CD4-positive, alpha-beta T cell (primary cell): ENCODE measurements at regions not wholly inside any gene's neighbourhood (a gene's known extent, or its start where the extent isn't known, plus 50 kb on each side); places are given as distances from the start of the nearest gene placed in this dataset.
"Not testable (repeated sequence)": the region's sequence is repeated elsewhere in the genome, so short reads cannot be mapped to it uniquely, and the experiment has no call there.

Source experiments
- ATAC-seq: fragments of 200-7000 bp; cut with Tn5 transposase; one replicate; pipeline ENCODE4 v1.10.0; 2022; ENCODE audit warnings: mild to moderate bottlenecking; ENCODE audit not compliant: poor library complexity
- CTCF ChIA-PET: fragments of 350-600 bp; sonication (Branson Sonifier 250); formaldehyde crosslinking; loops from one replicate; lab custom pipeline; 2021; ENCODE audit warnings: antibody characterized with exemption, inconsistent platforms; lab: Charles Lee
- POLR2A ChIA-PET: fragments of 350-600 bp; sonication (Branson Sonifier 250); formaldehyde crosslinking; loops from one replicate; lab custom pipeline; 2021; ENCODE audit warnings: antibody characterized with exemption, inconsistent platforms; lab: Charles Lee
- DNase-seq, 14 experiments: peaks; one replicate each; pipeline ENCODE4 v3.0.0-alpha.2; 2013 to 2020; ENCODE audit warnings: mixed read lengths in 2 of 14
- H3K27ac ChIP-seq, 2 donors: one replicate each; pipeline versions ENCODE4 v1.5.1 to v1.7.0; 2013; ENCODE audit warnings: low read length in 2 of 2, low read depth in 1 of 2, mild to moderate bottlenecking in 1 of 2
- H3K27me3 ChIP-seq, 2 experiments: 1 replicate in 1 of 2; 2 replicates in 1 of 2; pipeline versions ENCODE4 v1.6.1 to v1.7.0; 2013; ENCODE audit warnings: low read length in 2 of 2, control low read depth in 1 of 2, mild to moderate bottlenecking in 1 of 2, moderate library complexity in 1 of 2; ENCODE audit not compliant: insufficient read depth in 2 of 2, control insufficient read depth in 1 of 2
- H3K36me3 ChIP-seq: one replicate; pipeline ENCODE4 v1.6.1; 2013; ENCODE audit warnings: low read length, control low read depth; ENCODE audit not compliant: insufficient read depth
- H3K4me1 ChIP-seq: one replicate; pipeline ENCODE4 v1.6.1; 2013; ENCODE audit warnings: low read length, control low read depth; ENCODE audit not compliant: insufficient read depth
- H3K4me3 ChIP-seq: one replicate; pipeline ENCODE4 v1.5.1; 2013; ENCODE audit warnings: mild to moderate bottlenecking, low read length, moderate library complexity
- H3K9me3 ChIP-seq, 2 experiments: 1 replicate in 1 of 2; 2 replicates in 1 of 2; pipeline versions ENCODE4 v1.6.1 to v1.7.0; 2013; ENCODE audit warnings: low read length in 2 of 2, mild to moderate bottlenecking in 2 of 2, control low read depth in 1 of 2, moderate library complexity in 1 of 2; ENCODE audit not compliant: control insufficient read depth in 1 of 2, insufficient read depth in 1 of 2
- H3K27ac Mint-ChIP-seq: one replicate; pipeline ENCODE4 v1.8.0; 2020; ENCODE audit warnings: mixed read lengths
- H3K27me3 Mint-ChIP-seq: one replicate; pipeline ENCODE4 v1.8.0; 2021; ENCODE audit warnings: mixed read lengths
- H3K36me3 Mint-ChIP-seq: one replicate; pipeline ENCODE4 v1.8.0; 2021; ENCODE audit warnings: low read depth, mixed read lengths
- H3K4me1 Mint-ChIP-seq: one replicate; pipeline ENCODE4 v1.8.0; 2021; ENCODE audit warnings: low read depth, mixed read lengths
- H3K4me3 Mint-ChIP-seq: one replicate; pipeline ENCODE4 v1.8.0; 2020; ENCODE audit warnings: mild to moderate bottlenecking, mixed read lengths
- H3K9me3 Mint-ChIP-seq: one replicate; pipeline ENCODE4 v1.8.0; 2020; ENCODE audit warnings: mixed read lengths
- intact Hi-C, 2 experiments: fragments of 100-400 bp; cut with DNase I in 1 of 2; cut with micrococcal nuclease in 1 of 2; formaldehyde crosslinking; loops; one replicate each; pipeline versions ENCODE4 v1.15.1 to v1.9.0; 2023 to 2025; cut with DNase I, micrococcal nuclease
- TF ChIP-seq, protein P1 (sequence below): fragments of 200-600 bp; IDR thresholded peaks from one replicate; pipeline ENCODE4 v1.8.0; 2022; ENCODE audit warnings: antibody characterized with exemption, mild to moderate bottlenecking

GRCh38 chr14:76705214-76705613 lies 56.1 kb upstream of the VASH1 start:
- ChIA-PET POLR2A (no interaction called here), CTCF (no interaction called here)
- intact Hi-C loops: no loop called here
- H3K36me3 Mint-ChIP-seq: no peaks in the 10 kb centered on the region
- Histone ChIP-seq H3K4me1 (no peaks in the 10 kb centered on the region), H3K36me3 (no peaks in the 10 kb centered on the region), H3K27ac (no peak overlapping the region), H3K9me3 (no peaks in the 10 kb centered on the region), H3K4me3 (no peak overlapping the region), H3K27me3 (peaks cover 0 to 6% of the 10 kb centered on the region in 2 experiments)
- H3K4me1 Mint-ChIP-seq: no peaks in the 10 kb centered on the region
- no peak overlapping the region for H3K27ac Mint-ChIP-seq
- ATAC-seq (no peak), DNase-seq (no peak)
- no peaks in the 10 kb centered on the region for H3K9me3 Mint-ChIP-seq
- TF ChIP-seq, protein P1, sequence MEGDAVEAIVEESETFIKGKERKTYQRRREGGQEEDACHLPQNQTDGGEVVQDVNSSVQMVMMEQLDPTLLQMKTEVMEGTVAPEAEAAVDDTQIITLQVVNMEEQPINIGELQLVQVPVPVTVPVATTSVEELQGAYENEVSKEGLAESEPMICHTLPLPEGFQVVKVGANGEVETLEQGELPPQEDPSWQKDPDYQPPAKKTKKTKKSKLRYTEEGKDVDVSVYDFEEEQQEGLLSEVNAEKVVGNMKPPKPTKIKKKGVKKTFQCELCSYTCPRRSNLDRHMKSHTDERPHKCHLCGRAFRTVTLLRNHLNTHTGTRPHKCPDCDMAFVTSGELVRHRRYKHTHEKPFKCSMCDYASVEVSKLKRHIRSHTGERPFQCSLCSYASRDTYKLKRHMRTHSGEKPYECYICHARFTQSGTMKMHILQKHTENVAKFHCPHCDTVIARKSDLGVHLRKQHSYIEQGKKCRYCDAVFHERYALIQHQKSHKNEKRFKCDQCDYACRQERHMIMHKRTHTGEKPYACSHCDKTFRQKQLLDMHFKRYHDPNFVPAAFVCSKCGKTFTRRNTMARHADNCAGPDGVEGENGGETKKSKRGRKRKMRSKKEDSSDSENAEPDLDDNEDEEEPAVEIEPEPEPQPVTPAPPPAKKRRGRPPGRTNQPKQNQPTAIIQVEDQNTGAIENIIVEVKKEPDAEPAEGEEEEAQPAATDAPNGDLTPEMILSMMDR: no peak
- peaks cover 14% of the 10 kb centered on the region for H3K27me3 Mint-ChIP-seq
- no peak overlapping the region for H3K4me3 Mint-ChIP-seq

DNA sequence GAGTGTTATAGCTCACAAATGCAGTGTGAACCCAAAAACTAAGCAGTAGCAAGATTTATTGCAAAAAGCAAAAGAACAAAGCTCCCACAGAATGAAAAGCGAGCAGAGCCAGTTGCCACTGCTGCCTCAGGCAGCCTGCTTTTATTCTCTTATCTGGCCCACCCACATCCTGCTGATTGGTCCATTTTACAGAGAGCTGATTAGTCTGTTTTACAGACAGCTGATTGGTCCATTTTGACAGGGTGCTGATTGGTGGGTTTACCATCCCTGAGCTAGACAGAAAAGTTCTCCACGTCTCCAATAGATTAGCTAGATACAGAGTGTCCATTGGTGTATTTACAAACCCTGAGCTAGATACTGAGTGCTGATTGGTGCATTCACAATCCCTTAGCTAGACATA lies 55.1 kb upstream of the VASH1 start:
- ATAC-seq, H3K4me1 ChIP-seq, H3K9me3 ChIP-seq, H3K4me3 Mint-ChIP-seq, CTCF ChIA-PET, intact Hi-C loops, H3K9me3 Mint-ChIP-seq, H3K36me3 Mint-ChIP-seq, H3K36me3 ChIP-seq, H3K27ac ChIP-seq, H3K4me1 Mint-ChIP-seq, H3K4me3 ChIP-seq, H3K27ac Mint-ChIP-seq, DNase-seq, H3K27me3 ChIP-seq: not testable (repeated sequence)
- H3K27me3 Mint-ChIP-seq: peaks cover 16% of the 10 kb centered on the region
- POLR2A ChIA-PET: interaction anchor here (1.2 kb wide), 1 partner anchor 11 kb away, joined by 3 read pairs; no protein-coding TSS in a partner anchor

- H3K36me3 Mint-ChIP-seq: no peaks in the 10 kb centered on the region
- peaks cover 19% of the 10 kb centered on the region for H3K27me3 Mint-ChIP-seq
- CTCF ChIA-PET: interaction anchor here (1.2 kb wide), 1 partner anchor 78 kb away, joined by 3 read pairs; no protein-coding TSS in a partner anchor
- intact Hi-C loops: no loop called here
- Histone ChIP-seq H3K4me1 (no peaks in the 10 kb centered on the region), H3K4me3 (no peak overlapping the region), H3K27ac (no peak overlapping the region), H3K27me3 (peaks cover 0 to 9% of the 10 kb centered on the region in 2 experiments), H3K36me3 (no peaks in the 10 kb centered on the region), H3K9me3 (no peaks in the 10 kb centered on the region)
- H3K4me3 Mint-ChIP-seq: no peak overlapping the region
- no peaks in the 10 kb centered on the region for H3K4me1 Mint-ChIP-seq
- TF ChIP-seq, protein P1: no peak
- no peak overlapping the region for H3K27ac Mint-ChIP-seq
- no peaks in the 10 kb centered on the region for H3K9me3 Mint-ChIP-seq
- DNase-seq (no peak), ATAC-seq (no peak)
- POLR2A ChIA-PET: interaction anchor here (1.2 kb wide), 1 partner anchor 10 kb away, joined by 3 read pairs; no protein-coding TSS in a partner anchor
Observed at GRCh38 chr14:76706811-76707210, 54.5 kb upstream of the VASH1 start.

DNA sequence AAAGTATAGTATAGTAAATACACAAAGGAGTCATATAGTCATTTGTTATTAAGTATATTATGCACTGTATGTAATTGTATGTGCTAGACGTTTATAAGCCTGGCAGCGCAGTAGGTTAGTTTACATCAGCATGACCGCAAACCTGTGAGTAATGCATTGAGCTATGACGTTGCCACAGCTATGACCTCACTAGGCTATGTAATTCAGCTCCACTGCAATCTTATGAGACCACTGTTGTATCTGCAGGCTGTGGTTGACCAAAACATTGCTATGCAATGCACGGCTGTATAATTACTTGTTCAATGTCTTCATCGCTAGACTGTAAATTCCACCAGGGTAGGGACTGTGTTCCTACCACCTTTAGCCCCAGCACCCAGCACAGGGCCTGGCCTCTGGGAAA lies 53.2 kb upstream of the VASH1 start:
- no peak overlapping the region for H3K4me3 Mint-ChIP-seq
- peaks cover 0 to 9% of the 10 kb centered on the region in 2 experiments for H3K27me3 ChIP-seq
- H3K4me1 ChIP-seq: no peaks in the 10 kb centered on the region
- intact Hi-C loops: no loop called here
- no peak overlapping the region for H3K27ac ChIP-seq
- TF ChIP-seq, protein P1: no peak
- no peak for DNase-seq
- H3K9me3 Mint-ChIP-seq: no peaks in the 10 kb centered on the region
- H3K36me3 Mint-ChIP-seq: no peaks in the 10 kb centered on the region
- no peaks in the 10 kb centered on the region for H3K36me3 ChIP-seq
- POLR2A ChIA-PET: no interaction called here
- no peak overlapping the region for H3K4me3 ChIP-seq
- CTCF ChIA-PET: interaction anchor here (1.2 kb wide), 1 partner anchor 77 kb away, joined by 3 read pairs; no protein-coding TSS in a partner anchor
- H3K9me3 ChIP-seq: no peaks in the 10 kb centered on the region
- H3K27me3 Mint-ChIP-seq: peaks cover 15% of the 10 kb centered on the region
- no peak for ATAC-seq
- H3K4me1 Mint-ChIP-seq: no peaks in the 10 kb centered on the region
- H3K27ac Mint-ChIP-seq: no peak overlapping the region
